ENCODE measurements at regions not wholly inside any gene's neighbourhood (a gene's known extent, or its start where the extent isn't known, plus 50 kb on each side); places are given as distances from the start of the nearest gene placed in this dataset.
"Not testable (repeated sequence)": the region's sequence is repeated elsewhere in the genome, so short reads cannot be mapped to it uniquely, and the experiment has no call there.

DNA sequence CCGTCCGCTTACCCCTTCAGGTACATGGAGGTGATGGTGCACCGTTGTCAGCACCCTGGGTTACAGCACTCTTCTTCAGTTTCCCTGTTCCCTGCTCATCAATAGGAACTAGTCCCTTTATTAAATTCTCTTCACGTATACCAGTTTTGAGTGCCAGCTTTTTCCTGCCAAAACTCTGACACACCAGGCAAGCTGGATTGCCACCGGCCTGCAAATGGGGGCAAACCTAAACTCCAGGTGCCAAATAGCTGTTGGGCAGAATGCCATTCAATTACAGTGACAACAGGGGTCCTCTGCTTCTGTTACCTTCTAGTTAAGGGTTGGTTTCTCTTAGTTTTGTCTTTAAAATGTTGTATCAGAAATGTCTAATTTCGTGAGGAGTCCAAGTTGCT, 400.4 kb downstream of the OSTF1 start:
- ChIA-PET POLR2A (ENCODE audit: low non-redundant PET) (no interaction called here), CTCF (no interaction called here)
- H3K27ac ChIP-seq: no peak overlapping the region
- DNase-seq (ENCODE audit: low spot score): no peak
- TF ChIP-seq CTCF (conservative IDR thresholded peaks at IDR 0.05; ENCODE audit: low read depth): no peak

GRCh38 chr9:75490326-75490725, 400.1 kb upstream of the PCSK5 start:
- no peak for TF ChIP-seq CTCF (conservative IDR thresholded peaks at IDR 0.05; ENCODE audit: low read depth)
- ChIA-PET POLR2A (ENCODE audit: low non-redundant PET) (no interaction called here), CTCF (no interaction called here)
- no peak overlapping the region for H3K27ac ChIP-seq
- DNase-seq (ENCODE audit: low spot score): no peak

- ChIA-PET POLR2A (ENCODE audit: low non-redundant PET) (no interaction called here), CTCF (interaction anchor here (0.6 kb wide), 1 partner anchor 70 kb away, joined by 3 read pairs; no protein-coding TSS in a partner anchor)
- no peak for TF ChIP-seq CTCF (conservative IDR thresholded peaks at IDR 0.05; ENCODE audit: low read depth)
- no peak for DNase-seq (ENCODE audit: low spot score)
- no peak overlapping the region for H3K27ac ChIP-seq
Observed at GRCh38 chr9:75491533-75491932, 398.9 kb upstream of the PCSK5 start.

DNA sequence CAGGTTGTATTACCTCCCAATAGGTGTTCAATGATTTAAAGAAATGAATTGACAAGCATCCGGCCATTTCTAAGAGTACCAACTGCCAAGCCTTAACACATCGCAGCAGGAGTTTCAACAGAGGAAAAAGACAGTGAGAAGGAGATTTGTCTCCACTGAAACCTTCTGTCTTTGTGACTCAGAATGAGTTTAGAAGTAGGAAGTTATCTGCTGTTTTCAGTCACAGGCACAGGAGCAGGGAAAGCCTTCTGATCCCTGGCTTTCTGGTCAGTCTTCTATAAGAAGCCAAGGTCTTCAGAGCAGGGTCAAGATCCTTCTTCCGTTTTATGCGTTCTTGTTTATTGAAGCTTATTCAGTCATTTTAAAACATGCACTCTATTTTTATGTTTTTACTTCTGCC, 390.7 kb upstream of the PCSK5 start:
- CTCF ChIA-PET: interaction anchor here (0.7 kb wide), 1 partner anchor 77 kb away, joined by 8 read pairs; no protein-coding TSS in a partner anchor
- no peak overlapping the region for H3K27ac ChIP-seq
- no peak for TF ChIP-seq CTCF (conservative IDR thresholded peaks at IDR 0.05; ENCODE audit: low read depth)
- no peak for DNase-seq (ENCODE audit: low spot score)
- POLR2A ChIA-PET (ENCODE audit: low non-redundant PET): no interaction called here

GRCh38 chr9:75500479-75500878, 390.0 kb upstream of the PCSK5 start:
- no peak for TF ChIP-seq CTCF (conservative IDR thresholded peaks at IDR 0.05; ENCODE audit: low read depth)
- no peak for DNase-seq (ENCODE audit: low spot score)
- POLR2A ChIA-PET (ENCODE audit: low non-redundant PET): no interaction called here
- CTCF ChIA-PET: no interaction called here
- no peak overlapping the region for H3K27ac ChIP-seq

DNA sequence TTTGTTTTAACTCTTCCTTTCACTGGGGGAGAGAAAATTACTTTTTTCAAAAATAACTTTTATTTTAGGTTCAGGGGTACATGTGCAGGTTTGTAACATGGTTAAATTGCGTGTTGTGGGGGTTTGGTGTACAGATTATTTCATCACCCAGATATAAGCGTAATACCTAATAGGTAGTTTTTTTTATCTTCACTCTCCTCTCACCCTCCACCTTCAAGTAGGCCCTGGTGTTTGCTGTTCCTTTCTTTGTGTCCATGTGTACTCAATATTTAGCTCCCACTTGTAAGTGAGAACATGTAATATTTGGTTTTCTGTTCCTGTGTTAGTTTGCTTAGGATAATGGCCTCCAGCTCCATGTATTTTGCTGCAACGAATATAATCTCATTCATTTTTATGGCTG, 389.5 kb upstream of the PCSK5 start:
- DNase-seq (ENCODE audit: low spot score); H3K27ac ChIP-seq; POLR2A ChIA-PET (ENCODE audit: low non-redundant PET); CTCF ChIA-PET: not testable (repeated sequence)

GRCh38 chr9:75504721-75505120, 385.8 kb upstream of the PCSK5 start:
- CTCF ChIA-PET: no interaction called here
- POLR2A ChIA-PET (ENCODE audit: low non-redundant PET): interaction anchor here (0.6 kb wide), 1 partner anchor 15 kb away, joined by 3 read pairs; no protein-coding TSS in a partner anchor

More at GRCh38 chr9:75504721-75505120, 385.8 kb upstream of the PCSK5 start:
- no peak for DNase-seq (ENCODE audit: low spot score)
- no peak for TF ChIP-seq CTCF (conservative IDR thresholded peaks at IDR 0.05; ENCODE audit: low read depth)
- no peak overlapping the region for H3K27ac ChIP-seq

Data from RWPE1 (cell line).